IMR-90 (cell line): ENCODE measurements at regions not wholly inside any gene's neighbourhood (a gene's known extent, or its start where the extent isn't known, plus 50 kb on each side); places are given as distances from the start of the nearest gene placed in this dataset.

Experiments
- ATAC-seq: fragments of 200-7000 bp; cut with Tn5 transposase; 2 replicates; pipeline ENCODE4 v1.9.1; 2020; ENCODE audit warnings: low read depth, mild to moderate bottlenecking, moderate library complexity
- BruUV-seq: library from RNA; stranded (reverse); fragments of 400-500 nt; replicated peaks from 2 replicates; lab custom pipeline; 2021; lab: Mats Ljungman, UMichigan
- CTCF ChIA-PET: fragments of 300-600 bp; formaldehyde crosslinking; extraction: SDS; loops from one replicate; lab custom pipeline; 2021; ENCODE audit warnings: antibody characterized with exemption; lab: Yijun Ruan, JAX
- POLR2A ChIA-PET: fragments of 300-600 bp; sonication (Branson Sonifier 250); formaldehyde crosslinking; loops from one replicate; lab custom pipeline; 2022; ENCODE audit warnings: antibody characterized with exemption; ENCODE audit not compliant: unreplicated experiment; lab: Charles Lee
- DNase-seq: peaks from one replicate; pipeline ENCODE4 v3.0.0; 2013
- H2AFZ ChIP-seq: replicated peaks from 2 replicates; pipeline ENCODE3; 2013; ENCODE audit warnings: low read length, mild to moderate bottlenecking; ENCODE audit not compliant: poor library complexity
- H2AK5ac ChIP-seq: 2 replicates; pipeline ENCODE4 v1.6.1; 2013; ENCODE audit warnings: low read depth, low read length, inconsistent platforms
- H2AK9ac ChIP-seq: replicated peaks from 2 replicates; pipeline ENCODE3; 2013; ENCODE audit warnings: mild to moderate bottlenecking, low read depth, low read length, moderate library complexity; ENCODE audit not compliant: poor library complexity
- H2BK120ac ChIP-seq: 2 replicates; pipeline ENCODE4 v1.6.1; 2013; ENCODE audit warnings: low read depth, low read length, inconsistent platforms
- H2BK15ac ChIP-seq: 3 replicates; pipeline ENCODE4 v1.6.1; 2013; ENCODE audit warnings: low read depth, low read length, inconsistent platforms
- H2BK20ac ChIP-seq: 2 replicates; pipeline ENCODE4 v1.6.1; 2013; ENCODE audit warnings: low read depth, mild to moderate bottlenecking, inconsistent platforms, low read length, moderate library complexity
- H2BK5ac ChIP-seq: 2 replicates; pipeline ENCODE4 v1.6.1; 2013; ENCODE audit warnings: mild to moderate bottlenecking, low read depth, low read length, inconsistent platforms; ENCODE audit not compliant: poor library complexity, severe bottlenecking
- H3K14ac ChIP-seq: replicated peaks from 2 replicates; pipeline ENCODE4 v1.6.1; 2013; ENCODE audit warnings: low read depth, low read length, inconsistent platforms
- H3K18ac ChIP-seq: 2 replicates; pipeline ENCODE4 v1.6.1; 2013; ENCODE audit warnings: low read depth, low read length, control low read depth
- H3K23ac ChIP-seq: 2 replicates; pipeline ENCODE4 v1.6.1; 2013; ENCODE audit warnings: low read depth, low read length, inconsistent platforms
- H3K27ac ChIP-seq: 2 replicates; pipeline ENCODE4 v1.5.1; 2013; ENCODE audit warnings: mild to moderate bottlenecking, control low read depth, low read length; ENCODE audit not compliant: insufficient read depth
- H3K27me3 ChIP-seq: 2 replicates; pipeline ENCODE4 v1.6.1; 2013; ENCODE audit warnings: low read length; ENCODE audit not compliant: control insufficient read depth, insufficient read depth
- H3K36me3 ChIP-seq: 2 replicates; pipeline ENCODE4 v1.6.1; 2013; ENCODE audit warnings: low read length, mixed read lengths; ENCODE audit not compliant: control insufficient read depth, insufficient read depth
- H3K4ac ChIP-seq: 2 replicates; pipeline ENCODE4 v1.6.1; 2013; ENCODE audit warnings: low read depth, low read length, inconsistent platforms
- H3K4me1 ChIP-seq: 2 replicates; pipeline ENCODE4 v1.6.1; 2013; ENCODE audit warnings: low read length, mixed read lengths; ENCODE audit not compliant: control insufficient read depth, insufficient read depth
- H3K4me2 ChIP-seq: 2 replicates; pipeline ENCODE4 v1.6.1; 2013; ENCODE audit warnings: low read depth, mild to moderate bottlenecking, control low read depth, low read length, moderate library complexity
- H3K4me3 ChIP-seq: 2 replicates; pipeline ENCODE4 v1.5.1; 2013; ENCODE audit warnings: low read depth, mild to moderate bottlenecking, control low read depth, low read length, moderate library complexity; ENCODE audit not compliant: insufficient read depth
- H3K56ac ChIP-seq: 2 replicates; pipeline ENCODE4 v1.6.1; 2013; ENCODE audit warnings: low read length, inconsistent platforms; ENCODE audit not compliant: insufficient read depth; ENCODE audit errors: extremely low read depth
- H3K79me1 ChIP-seq, 2 experiments: 2 replicates each; pipeline ENCODE4 v1.6.1; 2013; ENCODE audit warnings: low read length in 2 of 2, inconsistent platforms in 1 of 2, low read depth in 1 of 2
- H3K9ac ChIP-seq: 2 replicates; pipeline ENCODE4 v1.6.1; 2013; ENCODE audit warnings: low read depth, low read length, control low read depth
- H3K9me1 ChIP-seq: 2 replicates; pipeline ENCODE4 v1.6.1; 2013; ENCODE audit warnings: low read length, inconsistent platforms; ENCODE audit not compliant: insufficient read depth
- H3K9me3 ChIP-seq: 2 replicates; pipeline ENCODE4 v1.6.1; 2013; ENCODE audit warnings: low read length; ENCODE audit not compliant: control insufficient read depth, insufficient read depth
- H4K20me1 ChIP-seq: 2 replicates; pipeline ENCODE4 v1.6.1; 2013; ENCODE audit warnings: low read length, inconsistent platforms; ENCODE audit not compliant: insufficient read depth
- H4K5ac ChIP-seq: 2 replicates; pipeline ENCODE4 v1.6.1; 2013; ENCODE audit warnings: mild to moderate bottlenecking, low read depth, low read length, control low read depth
- H4K8ac ChIP-seq, 2 experiments: 2 replicates each; pipeline ENCODE4 v1.6.1; 2013; ENCODE audit warnings: low read depth in 2 of 2, low read length in 2 of 2, control low read depth in 1 of 2, inconsistent platforms in 1 of 2
- H4K91ac ChIP-seq: 2 replicates; pipeline ENCODE4 v1.6.1; 2013; ENCODE audit warnings: low read depth, low read length, inconsistent platforms; ENCODE audit not compliant: insufficient read depth
- BHLHE40 ChIP-seq: fragments of 150-350 bp; IDR thresholded peaks from 2 replicates; pipeline ENCODE4 v1.6.1; 2016; ENCODE audit warnings: mild to moderate bottlenecking, low read depth, low read length
- CEBPB ChIP-seq: IDR thresholded peaks from 2 replicates; pipeline ENCODE4 v1.6.1; 2012; ENCODE audit warnings: low read depth, low read length, improper control_type of control experiment
- CHD1 ChIP-seq: IDR thresholded peaks from 2 replicates; pipeline ENCODE4 v1.6.1; 2012; ENCODE audit warnings: low read depth, low read length, improper control_type of control experiment
- CTCF ChIP-seq: conservative IDR thresholded peaks from 2 replicates; pipeline ENCODE4 v1.5.1; 2012; ENCODE audit warnings: mild to moderate bottlenecking, low read depth, low read length, improper control_type of control experiment
- ELK1 ChIP-seq: fragments of 150-350 bp; IDR thresholded peaks from 2 replicates; pipeline ENCODE4 v1.6.1; 2016; ENCODE audit warnings: low read depth, mild to moderate bottlenecking, low read length, moderate library complexity, borderline replicate concordance
- FOS ChIP-seq: fragments of 150-350 bp; IDR thresholded peaks from 2 replicates; pipeline ENCODE4 v1.6.1; 2016; ENCODE audit warnings: low read depth, low read length
- MAFK ChIP-seq: IDR thresholded peaks from 2 replicates; pipeline ENCODE4 v1.6.1; 2012; ENCODE audit warnings: low read depth, low read length, improper control_type of control experiment
- MAZ ChIP-seq: IDR thresholded peaks from 2 replicates; pipeline ENCODE4 v1.6.1; 2012; ENCODE audit warnings: low read depth, mild to moderate bottlenecking, low read length, improper control_type of control experiment, moderate library complexity, borderline replicate concordance
- MXI1 ChIP-seq: IDR thresholded peaks from 2 replicates; pipeline ENCODE4 v1.6.1; 2012; ENCODE audit warnings: low read depth, mild to moderate bottlenecking, low read length, moderate library complexity, borderline replicate concordance
- NFE2L2 ChIP-seq: fragments of 150-350 bp; IDR thresholded peaks from 2 replicates; pipeline ENCODE4 v1.6.1; 2016; ENCODE audit warnings: low read depth, mild to moderate bottlenecking, low read length
- POLR2A ChIP-seq: IDR thresholded peaks from 2 replicates; pipeline ENCODE4 v1.6.1; 2012; ENCODE audit warnings: mild to moderate bottlenecking, low read depth, low read length
- RAD21 ChIP-seq: IDR thresholded peaks from 2 replicates; pipeline ENCODE4 v1.6.1; 2012; ENCODE audit warnings: low read length, improper control_type of control experiment
- RCOR1 ChIP-seq: IDR thresholded peaks from 2 replicates; pipeline ENCODE4 v1.6.1; 2012; ENCODE audit warnings: mild to moderate bottlenecking, low read length, improper control_type of control experiment; ENCODE audit not compliant: insufficient replicate concordance
- RFX5 ChIP-seq: IDR thresholded peaks from 2 replicates; pipeline ENCODE4 v1.8.0; 2012; ENCODE audit warnings: low read depth, mild to moderate bottlenecking, low read length, moderate library complexity
- SMC3 ChIP-seq: fragments of 150-350 bp; IDR thresholded peaks from 2 replicates; pipeline ENCODE4 v1.6.1; 2016; ENCODE audit warnings: low read depth, mild to moderate bottlenecking, antibody characterized with exemption, low read length, moderate library complexity
- USF2 ChIP-seq: fragments of 150-350 bp; IDR thresholded peaks from 2 replicates; pipeline ENCODE4 v1.6.1; 2017; ENCODE audit warnings: mild to moderate bottlenecking, antibody characterized with exemption, low read length, low read depth
- WGBS, 2 experiments: methylation state at CpG; one replicate each; pipeline versions ENCODE4 v1.1.5 to v1.1.7; 2013; ENCODE audit warnings: missing lambda C conversion rate in 2 of 2; ENCODE audit not compliant: insufficient read length in 1 of 2; ENCODE audit errors: extremely low coverage in 2 of 2; 5-methylcytosine and 5-hydroxymethylcytosine counted together
- dilution Hi-C: fragments of 300-500 bp; cut with HindIII; formaldehyde crosslinking; loops from one replicate; pipeline ENCODE4 v1.14.3; 2018; ENCODE audit warnings: low sequenced_read_pairs; ENCODE audit not compliant: unreplicated experiment
- in situ Hi-C: fragments of 300-500 bp; cut with MboI; formaldehyde crosslinking; loops from 3 replicates; pipeline ENCODE4 v1.14.3; 2019; ENCODE audit warnings: low sequenced_read_pairs, inconsistent platforms, mixed read lengths
- intact Hi-C: fragments of 100-400 bp; cut with micrococcal nuclease; formaldehyde crosslinking; loops from 2 replicates; pipeline ENCODE4 v1.10.0; 2022

GRCh38 chr3:5456199-5456598 lies 268.7 kb downstream of the EDEM1 start:
- Histone ChIP-seq H2BK120ac (no peak overlapping the region), H4K20me1 (no peaks in the 10 kb centered on the region), H3K4me1 (no peaks in the 10 kb centered on the region), H3K36me3 (no peaks in the 10 kb centered on the region), H3K27me3 (no peaks in the 10 kb centered on the region), H3K27ac (no peak overlapping the region), H2BK20ac (no peak overlapping the region), H2BK15ac (no peak overlapping the region), H3K14ac (no peak overlapping the region), H4K8ac (no peak overlapping the region), H3K4me2 (no peak overlapping the region), H3K9ac (no peak overlapping the region), H3K23ac (no peak overlapping the region), H2AK9ac (no peak overlapping the region), H3K9me1 (no peaks in the 10 kb centered on the region), H3K9me3 (no peaks in the 10 kb centered on the region; the same call in 1 of the 2 replicates), H3K4ac (no peak overlapping the region), H4K91ac (no peak overlapping the region), H2AFZ (no peak overlapping the region), H3K79me1 (no peaks in the 10 kb centered on the region), H2AK5ac (no peak overlapping the region), H3K4me3 (no peak overlapping the region), H3K56ac (no peak overlapping the region), H4K5ac (no peak overlapping the region), H3K18ac (no peak overlapping the region), H2BK5ac (no peak overlapping the region)
- POLR2A ChIA-PET = no interaction called here
- DNase-seq (no peak), ATAC-seq (no peak)
- BruUV-seq = no TSS peak
- no CpG with 5 or more reads among the region's 1 CpG for WGBS, 2 experiments
- CTCF ChIA-PET = no interaction called here
- dilution Hi-C loops (no loop called here), in situ Hi-C loops (no loop called here), intact Hi-C loops (no loop called here)
- TF ChIP-seq SMC3 (no peak), BHLHE40 (no peak), MXI1 (no peak), USF2 (no peak), RFX5 (no peak), MAFK (no peak), MAZ (no peak), POLR2A (no peak), NFE2L2 (no peak), RCOR1 (no peak), FOS (no peak), ELK1 (no peak), CEBPB (no peak), RAD21 (no peak), CTCF (no peak), CHD1 (no peak)
